ENCODE measurements at regions not wholly inside any gene's neighbourhood (a gene's known extent, or its start where the extent isn't known, plus 50 kb on each side); places are given as distances from the start of the nearest gene placed in this dataset.

GRCh38 chr18:56455141-56455540 lies 183.3 kb downstream of the TXNL1 start:
- TF ChIP-seq MXI1 (IDR thresholded peaks at IDR 0.05; ENCODE audit: borderline replicate concordance, low read depth, low read length): no peak
- TF ChIP-seq, protein P1, sequence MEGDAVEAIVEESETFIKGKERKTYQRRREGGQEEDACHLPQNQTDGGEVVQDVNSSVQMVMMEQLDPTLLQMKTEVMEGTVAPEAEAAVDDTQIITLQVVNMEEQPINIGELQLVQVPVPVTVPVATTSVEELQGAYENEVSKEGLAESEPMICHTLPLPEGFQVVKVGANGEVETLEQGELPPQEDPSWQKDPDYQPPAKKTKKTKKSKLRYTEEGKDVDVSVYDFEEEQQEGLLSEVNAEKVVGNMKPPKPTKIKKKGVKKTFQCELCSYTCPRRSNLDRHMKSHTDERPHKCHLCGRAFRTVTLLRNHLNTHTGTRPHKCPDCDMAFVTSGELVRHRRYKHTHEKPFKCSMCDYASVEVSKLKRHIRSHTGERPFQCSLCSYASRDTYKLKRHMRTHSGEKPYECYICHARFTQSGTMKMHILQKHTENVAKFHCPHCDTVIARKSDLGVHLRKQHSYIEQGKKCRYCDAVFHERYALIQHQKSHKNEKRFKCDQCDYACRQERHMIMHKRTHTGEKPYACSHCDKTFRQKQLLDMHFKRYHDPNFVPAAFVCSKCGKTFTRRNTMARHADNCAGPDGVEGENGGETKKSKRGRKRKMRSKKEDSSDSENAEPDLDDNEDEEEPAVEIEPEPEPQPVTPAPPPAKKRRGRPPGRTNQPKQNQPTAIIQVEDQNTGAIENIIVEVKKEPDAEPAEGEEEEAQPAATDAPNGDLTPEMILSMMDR (conservative IDR thresholded peaks at IDR 0.05; ENCODE audit: low read depth, low read length): no peak
- TF ChIP-seq CEBPB (IDR thresholded peaks at IDR 0.05; ENCODE audit: low read depth, low read length): no peak

All from IMR-90 (cell line).